T-helper 2 cell treated with Interferon-gamma antibody and Interleukin-4, amounts not matched to agents 100 ng/mL and 5 ng/mL, for 36 hours (primary cell): ENCODE measurements at regions not wholly inside any gene's neighbourhood (a gene's known extent, or its start where the extent isn't known, plus 50 kb on each side); places are given as distances from the start of the nearest gene placed in this dataset.

Experiments used
- intact Hi-C: fragments of 100-400 bp; cut with micrococcal nuclease; formaldehyde crosslinking; loops from one replicate; pipeline ENCODE4 v1.15.1; 2023

GRCh38 chr1:81493102-81493869 is 307.4 kb upstream of the ADGRL2 start:
- intact Hi-C loops, result no loop called here

- intact Hi-C loops, result no loop called here
Measured at GRCh38 chr1:81492628-81493027, 308.1 kb upstream of the ADGRL2 start.

- intact Hi-C loops, result no loop called here
Measured at GRCh38 chr1:81490614-81491013, 310.1 kb upstream of the ADGRL2 start.

- intact Hi-C loops, result no loop called here
Measured at GRCh38 chr1:81489372-81489934, 311.3 kb upstream of the ADGRL2 start.

GRCh38 chr1:81484284-81484683 is 316.4 kb upstream of the ADGRL2 start:
- intact Hi-C loops, result no loop called here

GRCh38 chr1:81478219-81478618 is 322.5 kb upstream of the ADGRL2 start:
- intact Hi-C loops, result no loop called here

- intact Hi-C loops, result no loop called here
Measured at GRCh38 chr1:81477710-81478109, 323.0 kb upstream of the ADGRL2 start.

- intact Hi-C loops, result no loop called here
Measured at GRCh38 chr1:81472387-81472786, 328.3 kb upstream of the ADGRL2 start.

- intact Hi-C loops, result no loop called here
Measured at GRCh38 chr1:81471255-81471654, 329.5 kb upstream of the ADGRL2 start.

- intact Hi-C loops, result no loop called here
Measured at GRCh38 chr1:81470275-81470674, 330.5 kb upstream of the ADGRL2 start.

GRCh38 chr1:81467383-81467782 is 333.4 kb upstream of the ADGRL2 start:
- intact Hi-C loops, result no loop called here

GRCh38 chr1:81466961-81467360 is 333.8 kb upstream of the ADGRL2 start:
- intact Hi-C loops, result no loop called here

GRCh38 chr1:81463936-81464837 is 336.5 kb upstream of the ADGRL2 start:
- intact Hi-C loops, result no loop called here

- intact Hi-C loops, result no loop called here
Measured at GRCh38 chr1:81459043-81459442, 341.7 kb upstream of the ADGRL2 start.

GRCh38 chr1:81458186-81458585 is 342.5 kb upstream of the ADGRL2 start:
- intact Hi-C loops, result no loop called here

- intact Hi-C loops, result no loop called here
Measured at GRCh38 chr1:81455481-81455880, 345.3 kb upstream of the ADGRL2 start.

- intact Hi-C loops, result no loop called here
Measured at GRCh38 chr1:81453971-81454370, 346.8 kb upstream of the ADGRL2 start.

- intact Hi-C loops, result no loop called here
Measured at GRCh38 chr1:81453367-81453703, 347.4 kb upstream of the ADGRL2 start.

- intact Hi-C loops, result no loop called here
Measured at GRCh38 chr1:81452693-81453366, 347.9 kb upstream of the ADGRL2 start.

- intact Hi-C loops, result no loop called here
Measured at GRCh38 chr1:81449786-81450185, 350.9 kb upstream of the ADGRL2 start.

GRCh38 chr1:81446000-81446669 is 354.6 kb upstream of the ADGRL2 start:
- intact Hi-C loops, result no loop called here
